ENCODE measurements at regions not wholly inside any gene's neighbourhood (a gene's known extent, or its start where the extent isn't known, plus 50 kb on each side); places are given as distances from the start of the nearest gene placed in this dataset.
A peak's percentile ranks its signal among the peaks of the same experiment; 100 is the strongest.
"Not testable (repeated sequence)": the region's sequence is repeated elsewhere in the genome, so short reads cannot be mapped to it uniquely, and the experiment has no call there.

GRCh38 chr9:42430674-42431615 is 247.5 kb downstream of the SPATA31A6 start:
- H3K4me3 ChIP-seq (replicated peaks; ENCODE audit: low read depth, low read length); DNase-seq (ENCODE audit: extremely low read depth, low read depth): not testable (repeated sequence)

GRCh38 chr9:42431616-42432010 is 248.2 kb downstream of the SPATA31A6 start:
- not testable (repeated sequence) for DNase-seq (ENCODE audit: extremely low read depth, low read depth); H3K4me3 ChIP-seq (replicated peaks; ENCODE audit: low read depth, low read length)

GRCh38 chr9:42434844-42435714 is 251.6 kb downstream of the SPATA31A6 start:
- not testable (repeated sequence) for DNase-seq (ENCODE audit: extremely low read depth, low read depth); H3K4me3 ChIP-seq (replicated peaks; ENCODE audit: low read depth, low read length)

GRCh38 chr9:42435715-42436342 is 252.4 kb downstream of the SPATA31A6 start:
- H3K4me3 ChIP-seq (replicated peaks; ENCODE audit: low read depth, low read length); DNase-seq (ENCODE audit: extremely low read depth, low read depth): not testable (repeated sequence)

GRCh38 chr9:42437057-42437759 is 253.7 kb downstream of the SPATA31A6 start:
- H3K4me3 ChIP-seq (replicated peaks; ENCODE audit: low read depth, low read length); DNase-seq (ENCODE audit: extremely low read depth, low read depth): not testable (repeated sequence)

- DNase-seq (ENCODE audit: extremely low read depth, low read depth); H3K4me3 ChIP-seq (replicated peaks; ENCODE audit: low read depth, low read length): not testable (repeated sequence)
Measured at GRCh38 chr9:42442680-42443079, 259.2 kb downstream of the SPATA31A6 start.

GRCh38 chr9:42443414-42443813 is 260.0 kb downstream of the SPATA31A6 start:
- DNase-seq (ENCODE audit: extremely low read depth, low read depth); H3K4me3 ChIP-seq (replicated peaks; ENCODE audit: low read depth, low read length): not testable (repeated sequence)

- not testable (repeated sequence) for H3K4me3 ChIP-seq (replicated peaks; ENCODE audit: low read depth, low read length); DNase-seq (ENCODE audit: extremely low read depth, low read depth)
Measured at GRCh38 chr9:42461436-42461835, 278.0 kb downstream of the SPATA31A6 start.

GRCh38 chr9:42461863-42462262 is 278.4 kb downstream of the SPATA31A6 start:
- not testable (repeated sequence) for H3K4me3 ChIP-seq (replicated peaks; ENCODE audit: low read depth, low read length)

GRCh38 chr9:42463981-42464380 is 280.5 kb downstream of the SPATA31A6 start:
- DNase-seq (ENCODE audit: extremely low read depth, low read depth); H3K4me3 ChIP-seq (replicated peaks; ENCODE audit: low read depth, low read length): not testable (repeated sequence)

More at GRCh38 chr9:42461863-42462262, 278.4 kb downstream of the SPATA31A6 start:
- DNase-seq (ENCODE audit: extremely low read depth, low read depth): not testable (repeated sequence)

- not testable (repeated sequence) for DNase-seq (ENCODE audit: extremely low read depth, low read depth); H3K4me3 ChIP-seq (replicated peaks; ENCODE audit: low read depth, low read length)
- TF ChIP-seq CTCF (IDR thresholded peaks at IDR 0.05; ENCODE audit: low read depth, low read length, missing control alignments): peak; percentile 41
Measured at GRCh38 chr9:42470577-42470976, 287.1 kb downstream of the SPATA31A6 start.

- DNase-seq (ENCODE audit: extremely low read depth, low read depth): not testable (repeated sequence)
Measured at GRCh38 chr9:42490989-42491388, 307.5 kb downstream of the SPATA31A6 start.

GRCh38 chr9:42502620-42503264 is 319.3 kb downstream of the SPATA31A6 start:
- H3K4me3 ChIP-seq (replicated peaks; ENCODE audit: low read depth, low read length); DNase-seq (ENCODE audit: extremely low read depth, low read depth): not testable (repeated sequence)

More at GRCh38 chr9:42490989-42491388, 307.5 kb downstream of the SPATA31A6 start:
- H3K4me3 ChIP-seq (replicated peaks; ENCODE audit: low read depth, low read length): not testable (repeated sequence)

GRCh38 chr9:42508111-42508510 is 324.7 kb downstream of the SPATA31A6 start:
- not testable (repeated sequence) for H3K4me3 ChIP-seq (replicated peaks; ENCODE audit: low read depth, low read length); DNase-seq (ENCODE audit: extremely low read depth, low read depth)

GRCh38 chr9:42513535-42513934 is 330.1 kb downstream of the SPATA31A6 start:
- not testable (repeated sequence) for DNase-seq (ENCODE audit: extremely low read depth, low read depth); H3K4me3 ChIP-seq (replicated peaks; ENCODE audit: low read depth, low read length)

All from HFF-Myc (cell line).